Tibial nerve (tissue), 4 donors: ENCODE measurements at regions not wholly inside any gene's neighbourhood (a gene's known extent, or its start where the extent isn't known, plus 50 kb on each side); places are given as distances from the start of the nearest gene placed in this dataset.

ENCODE experiments used
- DNase-seq, 2 donors: peaks; one replicate each; pipeline ENCODE4 v3.0.0-alpha.2; 2019; ENCODE audit warnings: low spot score in 2 of 2
- H3K27ac ChIP-seq, 4 donors: fragments of 200-600 bp; sonication (generic) in 3 of 4; one replicate each; pipeline ENCODE4 v1.5.1; 2017 to 2019; ENCODE audit warnings: mild to moderate bottlenecking in 1 of 4
- H3K27me3 ChIP-seq, 2 donors: fragments of 200-600 bp; sonication (generic) in 1 of 2; one replicate each; pipeline versions ENCODE4 v1.5.1 to v1.6.0; 2017 to 2019
- H3K36me3 ChIP-seq, 3 donors: fragments of 200-600 bp; sonication (generic); one replicate each; pipeline ENCODE4 v1.5.1; 2018 to 2019
- H3K4me1 ChIP-seq, 4 donors: fragments of 200-600 bp; sonication (generic) in 3 of 4; one replicate each; pipeline ENCODE4 v1.5.1; 2017 to 2019
- H3K4me3 ChIP-seq, 4 donors: fragments of 200-600 bp; sonication (generic) in 3 of 4; one replicate each; pipeline ENCODE4 v1.5.1; 2017 to 2019; ENCODE audit warnings: mild to moderate bottlenecking in 1 of 4, moderate library complexity in 1 of 4
- H3K9me3 ChIP-seq, 4 donors: fragments of 200-600 bp; sonication (generic) in 3 of 4; one replicate each; pipeline ENCODE4 v1.5.1; 2017 to 2019
- CTCF ChIP-seq, 5 experiments: fragments of 200-600 bp in 3 of 5; fragments of 450-650 bp in 2 of 5; sonication (generic) in 3 of 5; IDR thresholded peaks; one replicate each; pipeline ENCODE4 v1.5.1; 2016 to 2019; ENCODE audit warnings: antibody characterized with exemption in 5 of 5, mild to moderate bottlenecking in 3 of 5, moderate library complexity in 2 of 5
- EP300 ChIP-seq, 2 donors: sonication (generic); formaldehyde crosslinking; IDR thresholded peaks; one replicate each; pipeline ENCODE4 v1.6.1; 2017; ENCODE audit warnings: antibody characterized with exemption in 2 of 2, mild to moderate bottlenecking in 1 of 2
- POLR2A ChIP-seq, 2 donors: fragments of 450-650 bp; IDR thresholded peaks; one replicate each; pipeline ENCODE4 v1.6.1; 2017; ENCODE audit warnings: antibody characterized with exemption in 2 of 2, mild to moderate bottlenecking in 2 of 2, moderate library complexity in 2 of 2
- WGBS, 2 donors: methylation state at CpG; one replicate each; pipeline ENCODE4 v1.1.5; 2018; 5-methylcytosine and 5-hydroxymethylcytosine counted together

- no peak for DNase-seq
- Histone ChIP-seq H3K27me3 (no peaks in the 10 kb centered on the region), H3K27ac (no peak overlapping the region), H3K4me1 (no peaks in the 10 kb centered on the region), H3K4me3 (no peak overlapping the region), H3K36me3 (no peaks in the 10 kb centered on the region), H3K9me3 (peaks cover 0 to under 1% (median 0%) of the 10 kb centered on the region in 4 donors)
- 56 to 77% methylated on average over 5 of the region's 5 CpGs for WGBS, 2 donors
- TF ChIP-seq POLR2A (IDR thresholded peaks at IDR 0.05) (no peak), CTCF (IDR thresholded peaks at IDR 0.05) (no peak), EP300 (IDR thresholded peaks at IDR 0.05) (no peak)
These were observed 264.8 kb upstream of the KIF2A start for GRCh38 chr5:62041156-62041756.

DNA sequence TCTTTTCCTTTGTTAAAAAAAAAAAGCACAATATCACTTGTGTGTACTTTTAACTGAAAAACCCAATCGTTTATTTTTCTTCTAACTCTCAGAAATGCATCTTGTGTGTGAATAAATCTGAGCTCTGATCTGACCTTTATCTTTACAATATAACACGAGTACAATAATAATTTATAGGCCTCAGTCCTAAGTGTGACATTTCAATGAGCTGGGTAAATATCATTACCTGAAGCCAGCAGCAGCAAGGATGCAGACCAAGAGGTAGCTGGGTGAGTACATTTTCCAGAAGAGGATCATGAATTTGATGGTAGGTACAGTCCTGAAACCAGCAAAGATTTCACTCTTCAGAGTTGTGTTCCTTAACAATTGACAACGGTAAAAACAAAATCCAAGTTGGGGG lies 264.0 kb upstream of the KIF2A start:
- no peak for TF ChIP-seq POLR2A (IDR thresholded peaks at IDR 0.05)
- no peak for TF ChIP-seq EP300 (IDR thresholded peaks at IDR 0.05)
- no peak for TF ChIP-seq CTCF (IDR thresholded peaks at IDR 0.05)
- no peak overlapping the region for H3K27ac ChIP-seq
- H3K9me3 ChIP-seq, result peaks cover 0 to 7% (median 0%) of the 10 kb centered on the region in 4 donors
- WGBS, 2 donors, result 40 to 45% methylated on average over 3 of the region's 3 CpGs
- no peak overlapping the region for H3K4me3 ChIP-seq
- no peaks in the 10 kb centered on the region for H3K27me3 ChIP-seq
- H3K36me3 ChIP-seq, result no peaks in the 10 kb centered on the region
- DNase-seq, result no peak
- H3K4me1 ChIP-seq, result no peaks in the 10 kb centered on the region

GRCh38 chr5:62043289-62044280 lies 262.4 kb upstream of the KIF2A start:
- H3K27me3 ChIP-seq, result no peaks in the 10 kb centered on the region
- DNase-seq, result no peak
- TF ChIP-seq EP300 (IDR thresholded peaks at IDR 0.05) (no peak), CTCF (IDR thresholded peaks at IDR 0.05) (no peak)
- WGBS, 2 donors, result 5 to 12% methylated on average over 4 of the region's 4 CpGs
- no peaks in the 10 kb centered on the region for H3K36me3 ChIP-seq
- no peaks in the 10 kb centered on the region for H3K4me1 ChIP-seq
- no peak overlapping the region for H3K4me3 ChIP-seq
- peaks cover 0 to 10% (median 0%) of the 10 kb centered on the region in 4 donors for H3K9me3 ChIP-seq
- H3K27ac ChIP-seq, result no peak overlapping the region

DNA sequence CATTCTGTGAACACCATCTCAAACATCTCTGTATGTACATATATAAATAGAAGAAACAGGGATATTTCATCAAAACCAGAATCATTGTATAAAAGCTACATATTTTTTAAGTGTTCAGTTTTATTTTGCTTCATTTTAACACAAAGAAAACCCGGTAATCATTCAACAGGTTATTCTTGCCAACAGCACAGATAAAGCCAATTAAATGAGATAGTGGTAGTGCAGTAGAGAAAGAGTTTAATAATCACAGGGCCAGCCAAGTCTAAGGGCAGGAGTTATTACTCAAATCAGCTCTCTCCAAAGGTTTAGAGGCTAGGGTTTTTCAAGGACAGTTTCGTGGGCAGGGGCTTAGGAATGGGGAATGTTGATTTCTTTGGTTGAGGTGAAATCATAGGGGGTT lies 261.0 kb upstream of the KIF2A start:
- no peaks in the 10 kb centered on the region for H3K36me3 ChIP-seq
- no peak for DNase-seq
- WGBS, 2 donors, result 78 to 79% methylated on average over 2 of the region's 2 CpGs
- H3K4me3 ChIP-seq, result no peak overlapping the region
- H3K4me1 ChIP-seq, result no peaks in the 10 kb centered on the region
- H3K27me3 ChIP-seq, result no peaks in the 10 kb centered on the region
- TF ChIP-seq EP300 (IDR thresholded peaks at IDR 0.05) (no peak), CTCF (IDR thresholded peaks at IDR 0.05) (no peak), POLR2A (IDR thresholded peaks at IDR 0.05) (no peak)
- H3K27ac ChIP-seq, result no peak overlapping the region
- H3K9me3 ChIP-seq, result peaks cover 0 to 10% (median 0%) of the 10 kb centered on the region in 4 donors

DNA sequence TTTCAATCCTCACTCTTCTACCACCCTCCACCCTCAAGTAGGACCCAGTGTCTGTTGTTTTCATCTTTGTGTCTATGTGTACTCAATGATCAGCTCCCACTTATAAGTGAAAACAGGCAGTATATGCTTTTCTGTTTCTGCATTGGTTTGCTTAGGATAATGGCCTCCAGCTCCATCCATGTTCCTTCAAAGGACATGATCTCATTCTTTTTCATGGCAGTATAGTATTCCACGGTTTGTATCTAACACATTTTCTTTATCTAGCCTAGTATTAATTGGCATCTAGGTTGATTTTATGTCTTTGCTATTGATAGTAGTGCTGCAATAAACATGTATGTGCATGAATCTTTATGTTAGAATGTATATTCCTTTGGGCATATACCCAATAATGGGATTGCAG lies 259.8 kb upstream of the KIF2A start:
- WGBS, 2 donors, result 79 to 84% methylated on average over 1 of the region's 1 CpG
- H3K9me3 ChIP-seq, result peaks cover 0 to 10% (median 0%) of the 10 kb centered on the region in 4 donors
- no peaks in the 10 kb centered on the region for H3K4me1 ChIP-seq
- no peaks in the 10 kb centered on the region for H3K27me3 ChIP-seq
- no peak for TF ChIP-seq CTCF (IDR thresholded peaks at IDR 0.05)
- no peak for TF ChIP-seq EP300 (IDR thresholded peaks at IDR 0.05)
- no peak for TF ChIP-seq POLR2A (IDR thresholded peaks at IDR 0.05)
- no peak overlapping the region for H3K27ac ChIP-seq
- no peak overlapping the region for H3K4me3 ChIP-seq
- no peaks in the 10 kb centered on the region for H3K36me3 ChIP-seq
- DNase-seq, result no peak
